Ishikawa (cell line): ENCODE measurements at regions not wholly inside any gene's neighbourhood (a gene's known extent, or its start where the extent isn't known, plus 50 kb on each side); places are given as distances from the start of the nearest gene placed in this dataset.

ENCODE experiments used
- CEBPB ChIP-seq: IDR thresholded peaks from 2 replicates; pipeline ENCODE4 v1.6.1; 2012
- CREB1 ChIP-seq: IDR thresholded peaks from 2 replicates; pipeline ENCODE4 v1.6.1; 2012; ENCODE audit warnings: low read depth
- EGR1 ChIP-seq: IDR thresholded peaks from 2 replicates; pipeline ENCODE4 v1.6.1; 2012
- EP300 ChIP-seq: IDR thresholded peaks from 2 replicates; pipeline ENCODE4 v1.6.1; 2012; ENCODE audit warnings: borderline replicate concordance
- FOXM1 ChIP-seq: IDR thresholded peaks from 2 replicates; pipeline ENCODE4 v1.6.1; 2012; ENCODE audit warnings: low read depth, borderline replicate concordance
- MAX ChIP-seq: IDR thresholded peaks from 2 replicates; pipeline ENCODE4 v1.6.1; 2012
- NFIC ChIP-seq: IDR thresholded peaks from 2 replicates; pipeline ENCODE4 v1.6.1; 2012
- RAD21 ChIP-seq: IDR thresholded peaks from 2 replicates; pipeline ENCODE4 v1.6.1; 2012; ENCODE audit warnings: low read depth
- REST ChIP-seq: IDR thresholded peaks from 2 replicates; pipeline ENCODE4 v1.6.1; 2012; ENCODE audit warnings: low read depth, mild to moderate bottlenecking
- TAF1 ChIP-seq: IDR thresholded peaks from 2 replicates; pipeline ENCODE4 v1.6.1; 2012; ENCODE audit warnings: low read depth, mild to moderate bottlenecking
- TCF12 ChIP-seq: IDR thresholded peaks from 2 replicates; pipeline ENCODE4 v1.6.1; 2012; ENCODE audit warnings: low read depth
- TEAD4 ChIP-seq: IDR thresholded peaks from 2 replicates; pipeline ENCODE4 v1.6.1; 2012
- USF1 ChIP-seq: IDR thresholded peaks from 2 replicates; pipeline ENCODE4 v1.6.1; 2012
- YY1 ChIP-seq: IDR thresholded peaks from 2 replicates; pipeline ENCODE4 v1.6.1; 2012; ENCODE audit warnings: low read depth

- TF ChIP-seq TAF1, result no peak
- no peak for TF ChIP-seq CEBPB
- no peak for TF ChIP-seq USF1
- no peak for TF ChIP-seq FOXM1
- TF ChIP-seq YY1, result no peak
- TF ChIP-seq REST, result no peak
- no peak for TF ChIP-seq EGR1
- no peak for TF ChIP-seq CREB1
- no peak for TF ChIP-seq RAD21
- TF ChIP-seq TEAD4, result no peak
- no peak for TF ChIP-seq EP300
- TF ChIP-seq MAX, result no peak
- TF ChIP-seq NFIC, result no peak
- no peak for TF ChIP-seq TCF12
Measured at GRCh38 chr22:34429314-34429713, 509.0 kb upstream of the LARGE1 start.
